Stimulated activated CD4-positive, alpha-beta T cell treated with anti-CD3 and anti-CD28 coated beads, Interleukin-15, amount 100 ng/mL, for 24 hours (primary cell): ENCODE measurements at regions not wholly inside any gene's neighbourhood (a gene's known extent, or its start where the extent isn't known, plus 50 kb on each side); places are given as distances from the start of the nearest gene placed in this dataset.

Experiments
- DNase-seq: peaks from one replicate; pipeline ENCODE4 v3.0.0-alpha.2; 2020

DNA sequence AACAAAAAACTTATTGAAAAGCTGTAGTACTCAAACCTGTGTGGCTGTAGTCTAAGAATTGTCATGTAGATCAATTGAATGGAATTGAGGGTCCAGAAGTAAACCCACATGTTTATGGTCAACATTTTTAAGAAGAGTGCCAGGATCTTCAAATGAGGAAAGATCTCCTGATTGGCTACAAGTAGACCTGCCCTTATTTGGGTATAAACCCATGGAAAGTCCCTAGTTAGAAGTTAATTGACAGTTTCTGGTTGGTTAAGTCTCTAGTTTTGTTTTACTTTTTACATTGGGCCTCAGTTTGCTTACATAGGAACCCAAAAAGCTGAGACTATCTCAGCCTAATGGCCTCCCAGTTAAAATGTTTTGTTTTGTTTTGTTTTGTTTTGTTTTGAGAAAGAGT, 91.9 kb upstream of the RESF1 start:
- no peak for DNase-seq

- DNase-seq: no peak
Observed at GRCh38 chr12:31866523-31866922, 92.7 kb upstream of the RESF1 start.

DNA sequence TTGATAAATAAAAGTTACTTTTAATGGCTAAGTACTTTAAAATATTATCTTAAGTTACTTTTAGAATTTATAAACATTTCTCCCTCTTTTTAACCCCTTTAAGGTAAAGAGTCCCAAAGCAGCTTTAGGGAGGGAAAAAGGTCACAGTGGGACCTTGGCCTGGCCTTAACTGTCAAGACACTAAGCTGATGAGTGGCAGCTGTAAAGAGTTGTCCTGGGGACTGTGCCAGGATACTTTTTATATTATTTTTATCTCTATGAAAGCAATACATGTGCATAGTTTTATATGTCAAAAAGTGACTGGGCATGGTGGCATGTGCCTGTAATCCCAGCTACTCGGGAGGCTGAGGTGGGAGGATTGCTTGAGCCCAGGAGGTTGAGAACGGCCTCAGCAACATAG, 94.2 kb upstream of the RESF1 start:
- no peak for DNase-seq

GRCh38 chr12:31861360-31861759, 97.9 kb upstream of the RESF1 start:
- DNase-seq: no peak

DNA sequence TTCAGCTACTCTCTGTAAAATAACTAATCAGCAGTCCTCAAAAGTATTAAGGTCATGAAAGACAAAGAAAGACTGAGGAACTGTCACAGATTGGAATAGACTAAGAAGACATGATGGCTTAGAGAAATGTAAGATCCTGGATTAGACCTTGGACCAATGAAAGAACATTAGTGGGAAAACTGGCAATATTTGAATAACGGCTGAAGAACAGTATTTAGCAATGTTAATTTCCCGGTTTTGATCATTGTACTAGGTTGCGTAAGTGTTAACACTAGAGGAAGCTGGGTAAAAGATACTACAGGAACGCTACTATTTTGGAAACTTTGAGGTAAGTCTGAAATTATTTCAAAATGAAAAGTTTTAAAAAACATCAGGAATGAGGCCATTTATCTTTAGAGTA, 98.8 kb upstream of the RESF1 start:
- no peak for DNase-seq

GRCh38 chr12:31859232-31859977, 99.8 kb upstream of the RESF1 start:
- DNase-seq: peak; percentile 18

- no peak for DNase-seq
Observed at GRCh38 chr12:31855427-31855826, 103.8 kb upstream of the RESF1 start.

- DNase-seq: no peak
Observed at GRCh38 chr12:31853977-31854376, 105.2 kb upstream of the RESF1 start.

DNA sequence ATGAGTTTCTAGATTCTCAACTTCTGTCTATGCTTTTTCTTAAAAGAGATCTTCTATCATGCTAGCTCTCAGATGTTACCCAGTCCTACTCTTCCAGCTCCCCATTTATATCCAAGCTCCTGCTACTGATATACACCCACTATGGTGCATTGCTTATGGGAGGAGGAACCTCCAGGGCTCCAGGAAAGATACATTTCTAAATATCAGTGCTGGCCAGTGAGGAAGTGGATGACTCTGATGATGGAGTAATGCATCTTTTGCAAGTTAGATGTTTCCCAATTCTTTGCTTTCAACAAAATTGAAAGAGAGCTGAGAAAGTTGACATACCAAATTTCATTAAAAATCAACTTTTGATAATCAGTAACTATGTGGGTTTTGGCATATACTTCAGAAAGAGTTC, 105.7 kb upstream of the RESF1 start:
- no peak for DNase-seq

DNA sequence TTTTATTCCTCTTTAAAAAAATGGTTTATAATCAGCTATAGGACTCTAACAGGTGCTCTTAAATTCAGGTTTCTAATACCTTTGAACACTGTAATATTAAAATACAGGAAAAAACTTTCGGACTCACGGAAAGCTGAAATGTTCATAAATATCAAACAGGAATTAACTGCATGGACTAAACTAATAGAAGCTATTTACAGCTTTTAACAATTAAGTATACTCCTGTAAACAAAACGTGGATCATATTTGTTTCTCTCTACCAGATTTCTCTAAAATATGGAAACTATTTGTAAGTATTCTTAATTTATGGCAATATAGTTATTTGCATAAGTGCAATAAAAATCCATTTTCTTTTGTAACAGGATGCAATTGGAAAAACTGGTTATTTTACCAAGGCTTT, 108.9 kb upstream of the RESF1 start:
- DNase-seq: no peak

- no peak for DNase-seq
Observed at GRCh38 chr12:31849090-31849687, 110.0 kb upstream of the RESF1 start.

GRCh38 chr12:31846405-31846804, 112.8 kb upstream of the RESF1 start:
- no peak for DNase-seq

DNA sequence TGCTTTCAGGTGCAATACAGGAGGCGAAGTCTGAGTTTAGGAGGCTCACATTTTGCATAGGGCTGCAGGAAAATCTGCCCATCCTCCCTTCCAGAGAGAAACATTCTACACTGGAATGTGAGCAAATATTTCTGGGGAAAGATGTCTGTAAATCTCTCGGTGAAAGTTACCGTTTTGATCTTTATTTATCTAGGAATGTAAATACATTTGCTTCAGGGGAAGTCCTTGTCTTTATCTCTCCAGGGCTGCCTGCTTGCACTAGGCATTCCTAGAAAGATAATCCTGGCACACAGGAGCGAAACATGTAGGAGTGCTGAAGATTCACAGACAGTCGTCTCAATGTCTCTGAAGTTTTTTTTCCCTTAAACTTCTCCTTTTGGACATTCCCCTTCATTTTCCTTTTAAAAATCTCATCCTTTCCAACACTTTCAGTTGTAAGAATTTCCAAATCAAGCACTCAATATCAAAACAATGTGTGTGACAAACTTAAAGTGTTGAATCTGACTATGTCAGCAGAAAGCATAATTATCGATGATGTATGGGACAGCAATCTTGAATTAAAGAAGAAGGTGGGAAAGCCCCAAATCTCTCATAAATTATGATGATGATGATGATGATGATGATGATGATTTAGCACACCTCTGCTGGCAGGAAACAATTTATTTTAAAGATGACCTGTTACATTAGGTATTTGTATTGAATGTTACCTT, 113.4 kb upstream of the RESF1 start:
- no peak for DNase-seq

DNA sequence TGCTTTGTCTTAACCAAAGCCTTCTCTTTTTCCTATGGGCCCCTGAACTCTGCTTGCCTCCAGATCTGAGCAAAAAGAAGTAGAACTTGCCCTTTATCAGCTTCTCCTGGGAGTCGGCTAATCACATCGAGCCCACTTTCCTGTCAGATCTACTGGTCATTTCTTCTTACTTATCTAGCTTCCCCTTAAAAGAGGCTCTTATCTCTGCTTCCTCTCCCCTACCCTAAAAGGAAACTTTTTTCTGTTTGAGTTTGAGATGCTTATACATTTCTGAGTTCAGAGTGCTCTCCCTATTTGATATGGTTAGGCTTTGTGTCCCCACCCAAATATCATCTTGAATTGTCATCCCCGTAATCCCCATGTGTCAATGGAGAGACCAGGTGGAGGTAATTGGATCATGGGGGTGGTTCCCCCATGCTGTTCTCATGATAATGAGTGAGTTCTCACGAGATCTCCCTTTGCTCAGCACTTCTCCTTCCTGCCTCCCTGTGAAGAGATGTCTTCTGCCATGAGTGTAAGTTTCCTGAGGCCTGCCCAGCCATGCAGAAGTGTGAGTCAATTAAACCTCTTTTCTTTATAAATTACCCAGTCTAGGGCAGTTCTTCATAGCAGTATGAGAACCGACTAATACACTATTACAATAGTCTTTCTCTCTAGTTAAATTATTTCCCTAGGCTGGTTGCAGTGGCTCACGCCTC, 114.7 kb upstream of the AMN1 start:
- DNase-seq: no peak

DNA sequence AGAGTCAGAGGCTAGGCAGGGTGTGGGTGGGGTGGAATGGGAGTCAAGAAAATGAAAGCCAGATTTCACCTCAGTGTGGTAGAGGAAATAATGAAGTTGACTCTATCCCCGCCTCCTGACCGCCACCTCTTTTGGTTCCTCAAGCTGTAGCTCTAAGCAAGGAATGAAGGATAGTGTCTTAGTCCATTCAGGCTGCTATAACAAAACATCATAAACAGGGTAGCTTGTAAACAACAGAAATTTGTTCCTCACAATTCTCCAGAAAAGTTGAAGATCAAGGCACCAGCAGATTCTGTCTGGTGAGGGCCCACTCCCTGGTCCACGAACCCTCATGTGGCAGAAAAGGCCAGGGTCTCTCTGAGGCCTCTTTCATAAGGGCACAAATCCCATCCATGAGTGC, 109.1 kb upstream of the AMN1 start:
- DNase-seq: no peak

- DNase-seq: no peak
Observed at GRCh38 chr12:31835276-31835882, 106.6 kb upstream of the AMN1 start.

GRCh38 chr12:31834150-31834549, 105.3 kb upstream of the AMN1 start:
- DNase-seq: no peak

DNA sequence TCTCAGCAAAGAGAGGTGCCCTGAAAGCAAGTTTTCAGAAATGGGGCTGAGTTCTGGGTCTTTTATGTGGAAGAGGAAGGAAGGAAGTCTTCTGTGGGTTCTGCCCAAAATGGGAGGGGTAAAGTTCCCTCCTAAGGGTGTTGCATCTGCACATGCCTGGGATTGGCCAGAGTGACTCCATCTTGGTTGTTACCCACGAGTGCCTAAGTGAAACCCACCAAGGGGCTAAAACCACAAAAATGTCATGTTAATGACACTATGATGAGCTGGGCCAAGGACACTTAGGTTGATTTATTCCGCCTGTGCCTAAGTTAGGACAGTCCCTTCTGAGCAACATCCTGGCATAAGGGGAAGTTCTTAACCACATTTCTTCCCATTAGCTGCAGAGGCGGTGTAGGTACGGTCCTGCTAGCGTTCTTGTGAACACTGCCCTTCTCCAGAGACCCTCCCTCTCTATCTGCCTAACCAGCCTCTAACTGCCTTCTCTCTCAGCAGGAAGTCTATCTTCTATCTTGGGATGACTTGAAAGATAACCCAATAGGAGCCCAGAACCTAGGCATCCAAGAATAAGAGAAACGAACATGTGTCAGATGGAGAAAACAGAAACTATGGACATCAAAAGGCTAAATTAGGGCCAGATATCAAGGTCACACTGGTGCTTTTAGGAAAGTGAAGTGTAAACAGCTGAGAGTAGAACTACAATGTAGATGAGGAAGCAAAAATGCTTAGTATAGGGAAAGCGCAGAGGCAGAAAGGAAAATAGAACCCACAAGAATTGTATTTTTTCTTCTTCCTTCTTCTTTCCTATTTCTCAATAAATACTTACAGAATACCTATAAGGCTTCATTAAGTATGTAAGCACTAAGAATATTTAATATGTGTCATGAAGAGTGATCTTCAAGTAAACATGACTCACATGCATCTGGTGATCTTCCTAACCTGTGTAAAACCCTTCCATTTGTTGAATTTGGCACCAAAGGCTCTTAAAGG, 104.2 kb upstream of the AMN1 start:
- peak; percentile 38 for DNase-seq

- DNase-seq: no peak
Observed at GRCh38 chr12:31828071-31828470, 99.2 kb upstream of the AMN1 start.

DNA sequence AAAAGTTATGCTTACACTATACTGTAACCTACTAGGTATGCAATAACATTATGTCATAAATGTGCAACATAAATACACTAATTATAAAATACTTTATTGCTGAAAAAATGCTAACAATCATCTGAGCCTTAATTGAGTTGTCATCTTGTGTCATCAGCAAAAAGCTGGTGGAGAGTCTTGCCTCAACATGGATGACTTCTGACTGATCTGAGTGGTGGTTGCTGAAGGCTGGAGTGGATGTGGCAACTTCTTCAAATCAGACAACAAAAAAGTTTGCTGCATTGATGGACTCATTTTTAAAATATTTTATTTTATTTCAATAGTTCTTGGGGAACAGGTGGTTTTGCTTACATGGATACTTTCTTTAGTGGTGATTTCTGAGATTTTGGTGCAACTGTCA, 93.9 kb upstream of the AMN1 start:
- DNase-seq: no peak

DNA sequence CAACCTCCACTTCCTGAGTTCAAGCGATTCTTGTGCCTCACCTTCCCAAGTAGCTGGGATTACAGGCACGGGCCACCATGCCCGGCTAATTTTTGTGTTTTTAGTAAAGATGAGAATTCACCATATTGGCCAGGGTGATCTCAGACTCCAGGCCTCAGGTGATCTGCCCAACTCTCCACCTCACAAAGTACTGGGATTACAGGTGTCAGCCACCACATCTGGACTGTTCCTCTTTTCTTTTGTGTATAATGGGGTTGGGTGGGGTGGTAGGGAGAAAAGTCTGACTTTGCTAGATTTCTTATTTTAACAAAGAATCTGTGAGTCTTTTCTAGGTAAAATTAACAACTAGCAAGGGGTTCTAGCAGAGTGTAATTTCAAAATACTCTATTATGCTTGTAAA, 92.7 kb upstream of the AMN1 start:
- DNase-seq: no peak

DNA sequence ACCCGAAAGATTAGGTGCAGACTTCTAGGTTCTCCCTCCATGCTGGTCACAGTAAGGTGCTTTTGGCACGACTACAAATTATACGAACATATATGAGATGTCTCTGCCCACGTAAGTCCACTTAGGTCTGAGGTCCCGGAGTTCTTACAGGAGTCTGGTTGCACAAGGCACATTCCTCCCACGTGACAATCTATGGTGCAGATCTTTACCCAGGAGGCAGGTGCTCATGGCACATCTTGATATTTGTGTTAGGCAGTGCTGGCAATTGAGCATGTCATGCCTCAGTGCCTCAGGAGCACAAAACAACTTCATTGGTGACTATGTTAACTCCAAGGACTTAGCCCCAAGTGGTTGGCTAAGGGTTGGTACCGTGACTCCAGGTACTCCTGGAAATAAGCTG, 92.0 kb upstream of the AMN1 start:
- DNase-seq: no peak
